Fibroblast of lung (primary cell): ENCODE measurements at regions not wholly inside any gene's neighbourhood (a gene's known extent, or its start where the extent isn't known, plus 50 kb on each side); places are given as distances from the start of the nearest gene placed in this dataset.
A peak's percentile ranks its signal among the peaks of the same experiment; 100 is the strongest.

Experiments used
- DNase-seq, 2 donors: peaks; one replicate each; pipeline versions ENCODE4 v3.0.0 to v3.0.0-alpha.2; 2010; ENCODE audit warnings: low read depth in 2 of 2
- H2AFZ ChIP-seq: 2 replicates; pipeline ENCODE4 v1.5.1; 2012; ENCODE audit warnings: low read length, control low read depth, inconsistent platforms
- H3K27ac ChIP-seq: 2 replicates; pipeline ENCODE4 v1.5.1; 2011; ENCODE audit warnings: low read length, control low read depth; ENCODE audit not compliant: insufficient read depth
- H3K27me3 ChIP-seq: 2 replicates; pipeline ENCODE4 v1.5.1; 2011; ENCODE audit warnings: mild to moderate bottlenecking, low read length; ENCODE audit not compliant: control insufficient read depth, insufficient read depth
- H3K36me3 ChIP-seq: 2 replicates; pipeline ENCODE4 v1.5.1; 2011; ENCODE audit warnings: low read length; ENCODE audit not compliant: control insufficient read depth, insufficient read depth
- H3K4me1 ChIP-seq: 2 replicates; pipeline ENCODE4 v1.5.1; 2011; ENCODE audit warnings: low read length; ENCODE audit not compliant: control insufficient read depth, insufficient read depth; ENCODE audit errors: extremely low read depth
- H3K4me2 ChIP-seq: 2 replicates; pipeline ENCODE4 v1.5.1; 2011; ENCODE audit warnings: low read length, control low read depth; ENCODE audit not compliant: insufficient read depth; ENCODE audit errors: extremely low read depth
- H3K4me3 ChIP-seq, 4 experiments: fragments of 200-600 bp in 1 of 4; sonication (generic) in 1 of 4; replicated peaks in 1 of 4; 2 replicates each; pipeline ENCODE4 v1.5.1; 2011 to 2016; ENCODE audit warnings: low read length in 4 of 4, low read depth in 3 of 4, mild to moderate bottlenecking in 3 of 4, control low read depth in 2 of 4, inconsistent platforms in 1 of 4, mixed read lengths in 1 of 4; ENCODE audit not compliant: insufficient read depth in 1 of 4; ENCODE audit errors: control extremely low read depth in 1 of 4
- H3K79me2 ChIP-seq: 2 replicates; pipeline ENCODE4 v1.5.1; 2012; ENCODE audit warnings: mild to moderate bottlenecking, low read length, inconsistent platforms; ENCODE audit not compliant: control insufficient read depth, insufficient read depth
- H3K9ac ChIP-seq: 2 replicates; pipeline ENCODE4 v1.5.1; 2011; ENCODE audit warnings: mild to moderate bottlenecking, low read length, control low read depth; ENCODE audit not compliant: insufficient read depth
- H3K9me3 ChIP-seq: 2 replicates; pipeline ENCODE4 v1.5.1; 2012; ENCODE audit warnings: low read depth, low read length; ENCODE audit not compliant: control insufficient read depth, insufficient read depth
- H4K20me1 ChIP-seq: 2 replicates; pipeline ENCODE4 v1.5.1; 2011; ENCODE audit warnings: low read length; ENCODE audit not compliant: control insufficient read depth, insufficient read depth; ENCODE audit errors: extremely low read depth
- EZH2 ChIP-seq: IDR thresholded peaks from 2 replicates; pipeline ENCODE4 v1.5.1; 2012; ENCODE audit warnings: low read length, control low read depth, mild to moderate bottlenecking; ENCODE audit errors: missing control alignments
- TF ChIP-seq, protein P1 (sequence below), 2 donors: IDR thresholded peaks in 1 of 2; conservative IDR thresholded peaks in 1 of 2; 1 replicate in 1 of 2; 2 replicates in 1 of 2; pipeline ENCODE4 v1.5.1; 2011 to 2012; ENCODE audit warnings: low read length in 2 of 2, control low read depth in 1 of 2, inconsistent platforms in 1 of 2, low read depth in 1 of 2, mild to moderate bottlenecking in 1 of 2

DNA sequence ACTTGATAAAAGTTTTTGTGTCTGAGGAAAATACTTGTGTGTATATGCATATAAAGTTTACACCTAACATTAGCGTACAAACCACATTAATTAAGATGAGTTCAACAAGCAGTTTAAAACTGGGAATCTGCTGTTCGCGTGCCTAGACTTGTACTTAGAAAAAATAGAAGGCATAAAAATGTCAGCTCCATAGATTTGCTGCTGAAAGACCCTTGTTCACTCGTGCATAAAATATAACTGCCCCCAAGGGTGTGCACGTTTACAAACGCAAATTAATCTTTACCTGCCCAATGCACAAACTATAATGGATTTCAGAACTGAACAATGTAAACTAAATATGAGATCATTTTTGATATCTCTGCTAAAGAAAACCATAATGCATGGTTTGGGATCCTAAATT is 392.3 kb upstream of the ADGRL2 start:
- H3K9me3 ChIP-seq = no peaks in the 10 kb centered on the region
- DNase-seq = no peak
- H2AFZ ChIP-seq = no peak overlapping the region
- no peak overlapping the region for H3K9ac ChIP-seq
- no peak overlapping the region for H3K4me3 ChIP-seq
- H4K20me1 ChIP-seq = no peaks in the 10 kb centered on the region
- H3K4me2 ChIP-seq = no peak overlapping the region
- no peaks in the 10 kb centered on the region for H3K79me2 ChIP-seq
- H3K27ac ChIP-seq = no peak overlapping the region
- no peaks in the 10 kb centered on the region for H3K4me1 ChIP-seq
- no peak for TF ChIP-seq EZH2
- TF ChIP-seq, protein P1, sequence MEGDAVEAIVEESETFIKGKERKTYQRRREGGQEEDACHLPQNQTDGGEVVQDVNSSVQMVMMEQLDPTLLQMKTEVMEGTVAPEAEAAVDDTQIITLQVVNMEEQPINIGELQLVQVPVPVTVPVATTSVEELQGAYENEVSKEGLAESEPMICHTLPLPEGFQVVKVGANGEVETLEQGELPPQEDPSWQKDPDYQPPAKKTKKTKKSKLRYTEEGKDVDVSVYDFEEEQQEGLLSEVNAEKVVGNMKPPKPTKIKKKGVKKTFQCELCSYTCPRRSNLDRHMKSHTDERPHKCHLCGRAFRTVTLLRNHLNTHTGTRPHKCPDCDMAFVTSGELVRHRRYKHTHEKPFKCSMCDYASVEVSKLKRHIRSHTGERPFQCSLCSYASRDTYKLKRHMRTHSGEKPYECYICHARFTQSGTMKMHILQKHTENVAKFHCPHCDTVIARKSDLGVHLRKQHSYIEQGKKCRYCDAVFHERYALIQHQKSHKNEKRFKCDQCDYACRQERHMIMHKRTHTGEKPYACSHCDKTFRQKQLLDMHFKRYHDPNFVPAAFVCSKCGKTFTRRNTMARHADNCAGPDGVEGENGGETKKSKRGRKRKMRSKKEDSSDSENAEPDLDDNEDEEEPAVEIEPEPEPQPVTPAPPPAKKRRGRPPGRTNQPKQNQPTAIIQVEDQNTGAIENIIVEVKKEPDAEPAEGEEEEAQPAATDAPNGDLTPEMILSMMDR (conservative IDR thresholded peaks at IDR 0.05 in 1 of 2, IDR thresholded peaks at IDR 0.05 in 1 of 2; ENCODE audit: low read depth in 1 of 2, low read length in 2 of 2) = no peak
- H3K27me3 ChIP-seq = no peaks in the 10 kb centered on the region
- no peaks in the 10 kb centered on the region for H3K36me3 ChIP-seq

DNA sequence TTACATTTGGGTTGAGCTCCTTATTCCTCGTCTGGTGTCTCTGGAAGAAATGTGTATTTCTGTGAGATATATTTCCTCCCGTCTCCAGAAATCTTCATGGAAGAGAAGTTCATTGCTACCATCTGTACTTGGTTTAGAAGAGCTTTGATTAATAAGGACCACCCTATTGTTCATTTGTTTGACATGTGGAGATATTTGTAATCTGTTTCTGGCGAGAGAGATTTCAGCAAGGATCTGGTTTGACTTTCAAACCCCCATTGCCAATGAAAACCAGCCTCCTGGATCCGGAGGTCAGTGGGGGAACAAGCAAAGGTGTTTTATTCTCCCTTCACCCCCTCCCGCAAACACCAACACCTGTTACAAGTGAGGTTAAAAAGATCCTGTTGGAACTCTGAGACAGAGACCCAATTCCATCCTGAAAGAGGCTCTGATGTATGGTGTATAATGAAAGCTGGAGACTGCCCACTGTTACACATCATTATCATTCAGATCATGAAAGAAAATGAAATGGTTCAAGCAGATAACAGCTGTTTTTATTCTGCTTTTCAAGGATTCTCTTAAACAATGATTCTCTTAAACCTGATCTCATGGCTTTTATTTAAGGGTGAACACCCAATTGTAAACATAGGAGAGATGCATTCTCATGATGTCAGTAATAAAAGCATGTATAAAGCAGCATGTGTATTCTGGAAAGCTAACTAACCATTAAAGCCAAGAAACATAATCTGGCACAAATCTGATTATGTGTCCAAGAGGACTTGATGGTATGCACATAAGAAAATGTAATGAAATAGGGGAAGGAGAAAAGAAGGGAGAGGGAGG is 393.5 kb upstream of the ADGRL2 start:
- Histone ChIP-seq H3K79me2 (no peaks in the 10 kb centered on the region), H3K9me3 (no peaks in the 10 kb centered on the region), H3K36me3 (no peaks in the 10 kb centered on the region), H3K9ac (no peak overlapping the region), H3K27ac (no peak overlapping the region), H2AFZ (no peak overlapping the region), H3K4me1 (no peaks in the 10 kb centered on the region), H3K27me3 (no peaks in the 10 kb centered on the region), H3K4me3 (no peak overlapping the region), H3K4me2 (no peak overlapping the region), H4K20me1 (no peaks in the 10 kb centered on the region)
- peak in 1 of 2 donors; percentile 67 for DNase-seq
- TF ChIP-seq, protein P1 (conservative IDR thresholded peaks at IDR 0.05 in 1 of 2, IDR thresholded peaks at IDR 0.05 in 1 of 2; ENCODE audit: low read depth in 1 of 2, low read length in 2 of 2) = no peak
- TF ChIP-seq EZH2 = no peak

DNA sequence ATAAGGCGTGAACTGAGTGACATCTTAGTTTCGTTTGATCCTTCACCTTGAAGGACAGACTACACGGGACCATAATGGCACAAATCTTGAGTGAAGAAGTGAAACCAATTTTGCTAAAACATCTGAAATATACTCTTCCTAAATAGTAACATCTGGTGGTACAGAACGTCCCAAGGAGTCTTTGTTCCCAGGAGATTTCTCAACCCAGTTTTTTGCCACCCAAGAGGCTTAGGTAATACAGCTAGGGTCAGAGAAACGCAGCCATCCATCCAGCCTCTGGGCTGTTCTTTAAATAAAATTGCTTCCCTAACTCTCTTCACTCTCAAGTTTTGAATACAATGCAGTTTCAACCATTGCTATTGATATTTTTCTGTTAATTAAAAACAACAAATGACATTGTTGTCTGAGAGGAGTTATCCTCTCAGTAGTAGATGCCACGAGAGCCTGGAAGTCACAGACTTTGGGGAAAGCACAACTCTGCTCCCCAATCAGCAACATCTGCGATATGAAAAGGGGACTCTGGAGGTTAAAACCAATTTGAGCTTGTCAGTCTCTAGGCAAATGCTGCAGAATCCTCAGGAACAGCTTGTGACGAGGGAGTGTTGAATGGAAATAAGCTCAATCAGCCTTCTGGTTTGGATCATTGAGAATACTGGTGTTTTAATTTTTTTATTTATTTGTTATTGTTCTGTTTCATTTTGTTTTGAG is 394.3 kb upstream of the ADGRL2 start:
- H3K79me2 ChIP-seq = no peaks in the 10 kb centered on the region
- no peaks in the 10 kb centered on the region for H4K20me1 ChIP-seq
- H3K4me1 ChIP-seq = no peaks in the 10 kb centered on the region
- no peaks in the 10 kb centered on the region for H3K36me3 ChIP-seq
- H3K9me3 ChIP-seq = no peaks in the 10 kb centered on the region
- DNase-seq = peak in 1 of 2 donors; percentile 70
- no peak overlapping the region for H3K4me3 ChIP-seq
- H3K4me2 ChIP-seq = no peak overlapping the region
- H3K27me3 ChIP-seq = no peaks in the 10 kb centered on the region
- no peak for TF ChIP-seq EZH2
- TF ChIP-seq, protein P1 (conservative IDR thresholded peaks at IDR 0.05 in 1 of 2, IDR thresholded peaks at IDR 0.05 in 1 of 2; ENCODE audit: low read depth in 1 of 2, low read length in 2 of 2) = no peak
- no peak overlapping the region for H2AFZ ChIP-seq
- no peak overlapping the region for H3K27ac ChIP-seq
- H3K9ac ChIP-seq = no peak overlapping the region
